KMS-11 (cell line): ENCODE measurements at regions not wholly inside any gene's neighbourhood (a gene's known extent, or its start where the extent isn't known, plus 50 kb on each side); places are given as distances from the start of the nearest gene placed in this dataset.

ENCODE experiments used
- H2AFZ ChIP-seq: fragments of 200-600 bp; sonication (generic); 2 replicates; pipeline ENCODE4 v1.6.1; 2016; ENCODE audit warnings: antibody characterized with exemption, mixed run types, low read depth
- H3K27ac ChIP-seq: fragments of 200-600 bp; sonication (generic); 2 replicates; pipeline ENCODE4 v1.6.1; 2016; ENCODE audit warnings: mild to moderate bottlenecking, mixed run types
- H3K27me3 ChIP-seq: fragments of 200-600 bp; sonication (generic); 2 replicates; pipeline ENCODE4 v1.6.1; 2017; ENCODE audit warnings: mild to moderate bottlenecking, low read depth, mixed run types, moderate library complexity; ENCODE audit not compliant: insufficient read depth
- H3K36me3 ChIP-seq: fragments of 200-600 bp; sonication (generic); 2 replicates; pipeline ENCODE4 v1.6.1; 2017; ENCODE audit warnings: mild to moderate bottlenecking, mixed run types; ENCODE audit not compliant: insufficient read depth
- H3K4me1 ChIP-seq: fragments of 200-600 bp; sonication (generic); 2 replicates; pipeline ENCODE4 v1.6.1; 2016; ENCODE audit warnings: mild to moderate bottlenecking, low read depth, mixed run types; ENCODE audit not compliant: poor library complexity, severe bottlenecking
- H3K4me2 ChIP-seq: fragments of 200-600 bp; sonication (generic); 2 replicates; pipeline ENCODE4 v1.7.0; 2016; ENCODE audit warnings: mild to moderate bottlenecking, mixed run types
- H3K4me3 ChIP-seq: fragments of 200-600 bp; sonication (generic); IDR thresholded peaks from 2 replicates; pipeline ENCODE4 v1.6.1; 2017; ENCODE audit warnings: low read depth, low read length, mixed read lengths; ENCODE audit not compliant: insufficient read depth
- H3K79me2 ChIP-seq: fragments of 200-600 bp; sonication (generic); 2 replicates; pipeline ENCODE4 v1.6.1; 2016; ENCODE audit warnings: low read depth, mixed run types; ENCODE audit not compliant: insufficient read depth
- H3K9ac ChIP-seq: fragments of 200-600 bp; sonication (generic); 2 replicates; pipeline ENCODE4 v1.6.1; 2016; ENCODE audit warnings: mild to moderate bottlenecking, mixed run types
- H4K20me1 ChIP-seq: fragments of 200-600 bp; sonication (generic); 2 replicates; pipeline ENCODE4 v1.6.1; 2016; ENCODE audit warnings: mild to moderate bottlenecking, mixed run types; ENCODE audit not compliant: insufficient read depth
- TF ChIP-seq, protein P1 (sequence below): fragments of 200-600 bp; sonication (generic); conservative IDR thresholded peaks from 2 replicates; pipeline ENCODE4 v1.6.1; 2017; ENCODE audit warnings: low read depth, mild to moderate bottlenecking, antibody characterized with exemption, low read length, moderate library complexity, mixed read lengths

DNA sequence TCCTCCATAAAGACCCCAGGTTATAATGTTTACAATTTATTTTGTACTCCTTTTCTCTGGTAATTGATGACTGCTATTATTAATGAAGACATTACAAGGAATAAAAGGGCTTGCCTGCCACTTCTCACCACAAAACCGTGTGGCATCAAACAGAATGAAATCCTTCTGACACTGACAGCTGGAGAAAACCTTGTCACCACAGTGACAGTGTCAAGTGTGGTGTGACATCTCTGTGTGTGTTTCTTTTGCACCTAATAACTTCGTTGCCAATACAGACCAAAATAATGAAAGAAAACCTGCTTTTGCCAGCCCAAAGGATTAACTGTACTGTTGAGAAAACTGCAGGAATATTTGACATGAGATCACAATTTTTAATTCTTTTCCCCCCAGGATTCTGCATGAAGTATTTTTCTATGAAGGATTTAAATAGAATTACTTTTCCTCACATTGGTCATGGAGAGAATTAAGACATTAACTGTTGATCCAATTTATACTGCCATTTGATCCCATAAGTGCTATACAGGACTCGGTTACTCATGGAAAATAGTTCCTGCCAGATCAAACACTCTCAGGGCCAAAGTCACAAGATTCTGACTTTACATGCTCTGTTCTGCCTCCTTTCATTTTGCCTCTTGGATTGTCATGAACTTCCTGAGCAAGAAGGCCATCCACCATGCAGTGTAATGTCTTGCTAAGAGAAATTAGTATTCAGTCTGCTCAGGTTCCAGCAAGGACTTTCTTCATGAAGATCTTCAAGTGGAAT is 60.4 kb upstream of the IFNG-AS1 start:
- Histone ChIP-seq H4K20me1 (no peaks in the 10 kb centered on the region), H3K4me1 (no peaks in the 10 kb centered on the region), H2AFZ (no peak overlapping the region), H3K36me3 (no peaks in the 10 kb centered on the region), H3K27me3 (no peaks in the 10 kb centered on the region), H3K79me2 (no peaks in the 10 kb centered on the region), H3K4me2 (no peak overlapping the region), H3K9ac (no peak overlapping the region), H3K4me3 (no peak overlapping the region), H3K27ac (no peak overlapping the region)
- TF ChIP-seq, protein P1, sequence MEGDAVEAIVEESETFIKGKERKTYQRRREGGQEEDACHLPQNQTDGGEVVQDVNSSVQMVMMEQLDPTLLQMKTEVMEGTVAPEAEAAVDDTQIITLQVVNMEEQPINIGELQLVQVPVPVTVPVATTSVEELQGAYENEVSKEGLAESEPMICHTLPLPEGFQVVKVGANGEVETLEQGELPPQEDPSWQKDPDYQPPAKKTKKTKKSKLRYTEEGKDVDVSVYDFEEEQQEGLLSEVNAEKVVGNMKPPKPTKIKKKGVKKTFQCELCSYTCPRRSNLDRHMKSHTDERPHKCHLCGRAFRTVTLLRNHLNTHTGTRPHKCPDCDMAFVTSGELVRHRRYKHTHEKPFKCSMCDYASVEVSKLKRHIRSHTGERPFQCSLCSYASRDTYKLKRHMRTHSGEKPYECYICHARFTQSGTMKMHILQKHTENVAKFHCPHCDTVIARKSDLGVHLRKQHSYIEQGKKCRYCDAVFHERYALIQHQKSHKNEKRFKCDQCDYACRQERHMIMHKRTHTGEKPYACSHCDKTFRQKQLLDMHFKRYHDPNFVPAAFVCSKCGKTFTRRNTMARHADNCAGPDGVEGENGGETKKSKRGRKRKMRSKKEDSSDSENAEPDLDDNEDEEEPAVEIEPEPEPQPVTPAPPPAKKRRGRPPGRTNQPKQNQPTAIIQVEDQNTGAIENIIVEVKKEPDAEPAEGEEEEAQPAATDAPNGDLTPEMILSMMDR = no peak

- H3K27ac ChIP-seq = no peak overlapping the region
Observed at GRCh38 chr12:67929384-67929772, 59.9 kb upstream of the IFNG-AS1 start.

DNA sequence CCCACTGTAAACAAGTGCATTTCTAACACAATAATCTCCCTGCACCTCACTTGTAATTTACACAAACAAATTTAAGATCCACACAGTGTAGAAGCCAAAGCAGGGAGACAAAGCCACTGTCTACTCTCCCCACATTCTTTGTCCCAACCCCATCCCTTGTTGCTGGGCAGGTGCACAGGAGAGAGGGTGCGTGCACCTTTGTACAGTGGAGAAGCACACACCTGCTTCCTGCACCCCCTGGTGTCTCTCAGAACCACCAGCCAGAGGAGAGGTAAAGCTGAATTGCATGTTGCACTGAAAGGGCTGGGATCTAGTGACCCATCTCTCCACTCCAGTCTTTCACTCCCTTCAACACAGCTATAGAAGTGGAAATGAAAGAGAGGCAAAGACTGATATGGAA is 51.4 kb upstream of the IFNG-AS1 start:
- TF ChIP-seq, protein P1 = no peak

More at GRCh38 chr12:67929384-67929772, 59.9 kb upstream of the IFNG-AS1 start:
- H3K4me1 ChIP-seq = no peaks in the 10 kb centered on the region
- no peak overlapping the region for H3K9ac ChIP-seq
- no peaks in the 10 kb centered on the region for H3K36me3 ChIP-seq
- H3K27me3 ChIP-seq = no peaks in the 10 kb centered on the region
- H3K4me2 ChIP-seq = no peak overlapping the region
- H3K4me3 ChIP-seq = no peak overlapping the region
- no peak overlapping the region for H2AFZ ChIP-seq
- no peaks in the 10 kb centered on the region for H3K79me2 ChIP-seq
- no peaks in the 10 kb centered on the region for H4K20me1 ChIP-seq
- TF ChIP-seq, protein P1 = no peak

More for the DNA sequence above, 51.4 kb upstream of the IFNG-AS1 start:
- no peak overlapping the region for H2AFZ ChIP-seq
- H3K9ac ChIP-seq = no peak overlapping the region
- H3K36me3 ChIP-seq = no peaks in the 10 kb centered on the region
- H3K4me3 ChIP-seq = no peak overlapping the region
- no peaks in the 10 kb centered on the region for H3K27me3 ChIP-seq
- no peaks in the 10 kb centered on the region for H4K20me1 ChIP-seq
- H3K79me2 ChIP-seq = no peaks in the 10 kb centered on the region
- H3K4me1 ChIP-seq = peaks cover 2% of the 10 kb centered on the region
- no peak overlapping the region for H3K27ac ChIP-seq
- no peak overlapping the region for H3K4me2 ChIP-seq
